ENCODE measurements at regions not wholly inside any gene's neighbourhood (a gene's known extent, or its start where the extent isn't known, plus 50 kb on each side); places are given as distances from the start of the nearest gene placed in this dataset.

- no peak for DNase-seq
- TF ChIP-seq CTCF (IDR thresholded peaks at IDR 0.05; ENCODE audit: low read depth, low read length) = no peak
- no peak overlapping the region for H3K4me3 ChIP-seq (ENCODE audit: low read depth, low read length)
- H3K9me3 ChIP-seq (ENCODE audit: severe bottlenecking) = no peaks in the 10 kb centered on the region
- H3K36me3 ChIP-seq = no peaks in the 10 kb centered on the region
- H3K27ac ChIP-seq = no peak overlapping the region
- H3K27me3 ChIP-seq (ENCODE audit: insufficient read depth, low read depth, severe bottlenecking) = no peaks in the 10 kb centered on the region
Measured at GRCh38 chr10:64444163-64444562, 923.0 kb downstream of the REEP3 start.

- H3K27ac ChIP-seq = no peak overlapping the region
- no peaks in the 10 kb centered on the region for H3K27me3 ChIP-seq (ENCODE audit: insufficient read depth, low read depth, severe bottlenecking)
- DNase-seq = no peak
- H3K9me3 ChIP-seq (ENCODE audit: severe bottlenecking) = no peaks in the 10 kb centered on the region
- no peak overlapping the region for H3K4me3 ChIP-seq (ENCODE audit: low read depth, low read length)
- no peaks in the 10 kb centered on the region for H3K36me3 ChIP-seq
- TF ChIP-seq CTCF (IDR thresholded peaks at IDR 0.05; ENCODE audit: low read depth, low read length) = no peak
Measured at GRCh38 chr10:64444564-64444963, 923.4 kb downstream of the REEP3 start.

DNA sequence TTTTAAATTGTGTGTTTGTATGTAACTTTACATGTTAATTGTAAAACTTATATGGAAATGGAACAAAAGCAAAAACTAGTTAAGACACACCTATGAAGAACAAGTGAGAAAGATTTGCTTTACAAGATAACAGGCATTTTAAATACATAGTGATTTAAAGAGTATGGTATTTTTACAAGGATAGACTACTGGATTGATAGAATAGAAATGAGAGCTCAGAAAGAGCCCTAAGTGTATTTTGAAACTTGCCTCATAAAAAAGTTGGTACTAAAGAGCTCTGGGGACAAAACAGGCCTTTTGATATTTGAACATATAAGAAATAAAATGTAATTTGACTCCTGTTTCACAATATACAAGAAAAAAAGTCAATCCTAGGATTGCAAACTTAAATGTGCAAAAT lies 928.4 kb downstream of the REEP3 start:
- no peaks in the 10 kb centered on the region for H3K27me3 ChIP-seq (ENCODE audit: insufficient read depth, low read depth, severe bottlenecking)

DNA sequence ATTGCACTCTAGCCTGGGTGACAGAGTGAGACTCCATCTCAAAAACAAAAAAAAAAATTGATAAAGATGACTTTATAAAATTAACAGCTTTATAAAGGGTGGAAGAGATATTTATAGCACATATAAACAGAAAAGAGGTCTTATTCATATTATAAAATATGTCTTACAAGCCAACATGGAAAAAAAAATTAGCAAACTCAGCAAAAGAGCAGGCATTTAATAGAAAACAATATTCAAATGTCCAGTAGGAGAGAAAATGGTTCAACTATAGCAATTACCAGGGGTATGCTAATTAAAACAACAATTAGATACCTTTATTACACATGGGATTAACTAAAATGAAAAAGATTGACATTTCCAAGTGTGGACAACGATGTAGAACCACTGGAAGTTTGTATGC lies 929.1 kb downstream of the REEP3 start:
- DNase-seq = no peak
- Histone ChIP-seq H3K27ac (no peak overlapping the region), H3K9me3 (ENCODE audit: severe bottlenecking) (no peaks in the 10 kb centered on the region), H3K4me3 (ENCODE audit: low read depth, low read length) (no peak overlapping the region), H3K36me3 (no peaks in the 10 kb centered on the region), H3K27me3 (ENCODE audit: insufficient read depth, low read depth, severe bottlenecking) (no peaks in the 10 kb centered on the region)
- no peak for TF ChIP-seq CTCF (IDR thresholded peaks at IDR 0.05; ENCODE audit: low read depth, low read length)

More for the DNA sequence above, 928.4 kb downstream of the REEP3 start:
- DNase-seq = no peak
- no peak for TF ChIP-seq CTCF (IDR thresholded peaks at IDR 0.05; ENCODE audit: low read depth, low read length)
- Histone ChIP-seq H3K27ac (no peak overlapping the region), H3K9me3 (ENCODE audit: severe bottlenecking) (no peaks in the 10 kb centered on the region), H3K4me3 (ENCODE audit: low read depth, low read length) (no peak overlapping the region), H3K36me3 (no peaks in the 10 kb centered on the region)

DNA sequence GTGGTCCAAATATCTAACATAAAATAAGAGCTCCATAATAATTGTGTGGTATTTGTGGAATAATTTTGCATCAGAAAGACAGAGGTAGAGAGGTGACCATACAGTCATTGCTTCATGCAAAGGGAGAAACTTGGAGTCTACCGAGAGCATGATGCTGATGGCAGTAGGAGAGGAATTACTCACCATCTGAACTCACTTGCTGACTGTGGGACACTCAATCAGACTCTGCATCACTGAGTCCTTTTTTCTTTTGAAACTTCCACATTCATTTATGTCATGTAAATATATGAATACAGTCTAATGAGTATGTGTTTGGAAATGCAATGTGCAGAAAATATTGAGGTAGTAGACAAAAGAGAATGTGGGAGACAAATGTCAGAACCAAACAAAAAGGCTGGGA lies 933.8 kb downstream of the REEP3 start:
- DNase-seq = no peak
- TF ChIP-seq CTCF (IDR thresholded peaks at IDR 0.05; ENCODE audit: low read depth, low read length) = no peak
- no peak overlapping the region for H3K27ac ChIP-seq
- H3K27me3 ChIP-seq (ENCODE audit: insufficient read depth, low read depth, severe bottlenecking) = no peaks in the 10 kb centered on the region
- no peak overlapping the region for H3K4me3 ChIP-seq (ENCODE audit: low read depth, low read length)
- no peaks in the 10 kb centered on the region for H3K9me3 ChIP-seq (ENCODE audit: severe bottlenecking)
- no peaks in the 10 kb centered on the region for H3K36me3 ChIP-seq

GRCh38 chr10:64458306-64458705 lies 937.1 kb downstream of the REEP3 start:
- Histone ChIP-seq H3K36me3 (no peaks in the 10 kb centered on the region), H3K27ac (no peak overlapping the region), H3K4me3 (ENCODE audit: low read depth, low read length) (no peak overlapping the region), H3K27me3 (ENCODE audit: insufficient read depth, low read depth, severe bottlenecking) (no peaks in the 10 kb centered on the region), H3K9me3 (ENCODE audit: severe bottlenecking) (peaks cover under 1% of the 10 kb centered on the region)
- no peak for TF ChIP-seq CTCF (IDR thresholded peaks at IDR 0.05; ENCODE audit: low read depth, low read length)
- DNase-seq = no peak
